ENCODE measurements at regions not wholly inside any gene's neighbourhood (a gene's known extent, or its start where the extent isn't known, plus 50 kb on each side); places are given as distances from the start of the nearest gene placed in this dataset.

DNA sequence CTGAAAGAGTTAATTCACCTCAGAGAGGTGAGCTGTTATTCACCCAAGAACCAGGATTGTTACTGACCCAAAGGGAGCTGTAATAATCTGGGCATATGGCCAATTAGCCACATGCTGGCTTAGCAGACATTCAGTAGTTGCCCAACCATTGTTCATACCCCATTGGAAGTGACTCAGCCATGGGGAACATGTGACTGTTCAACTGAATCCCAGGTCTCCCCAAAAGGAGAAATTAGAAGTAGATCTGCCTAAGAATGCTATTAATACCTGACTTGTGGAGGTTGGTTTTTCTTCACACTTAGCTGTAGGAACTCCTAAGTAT is 272.6 kb upstream of the UBE2E3 start:
- TF ChIP-seq, protein P1, sequence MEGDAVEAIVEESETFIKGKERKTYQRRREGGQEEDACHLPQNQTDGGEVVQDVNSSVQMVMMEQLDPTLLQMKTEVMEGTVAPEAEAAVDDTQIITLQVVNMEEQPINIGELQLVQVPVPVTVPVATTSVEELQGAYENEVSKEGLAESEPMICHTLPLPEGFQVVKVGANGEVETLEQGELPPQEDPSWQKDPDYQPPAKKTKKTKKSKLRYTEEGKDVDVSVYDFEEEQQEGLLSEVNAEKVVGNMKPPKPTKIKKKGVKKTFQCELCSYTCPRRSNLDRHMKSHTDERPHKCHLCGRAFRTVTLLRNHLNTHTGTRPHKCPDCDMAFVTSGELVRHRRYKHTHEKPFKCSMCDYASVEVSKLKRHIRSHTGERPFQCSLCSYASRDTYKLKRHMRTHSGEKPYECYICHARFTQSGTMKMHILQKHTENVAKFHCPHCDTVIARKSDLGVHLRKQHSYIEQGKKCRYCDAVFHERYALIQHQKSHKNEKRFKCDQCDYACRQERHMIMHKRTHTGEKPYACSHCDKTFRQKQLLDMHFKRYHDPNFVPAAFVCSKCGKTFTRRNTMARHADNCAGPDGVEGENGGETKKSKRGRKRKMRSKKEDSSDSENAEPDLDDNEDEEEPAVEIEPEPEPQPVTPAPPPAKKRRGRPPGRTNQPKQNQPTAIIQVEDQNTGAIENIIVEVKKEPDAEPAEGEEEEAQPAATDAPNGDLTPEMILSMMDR (IDR thresholded peaks at IDR 0.05 in 8 of 11, conservative IDR thresholded peaks at IDR 0.05 in 3 of 11) = no peak
- TF ChIP-seq POLR2A (IDR thresholded peaks at IDR 0.05) = no peak

All from spleen (tissue), 7 donors.